ENCODE measurements at regions not wholly inside any gene's neighbourhood (a gene's known extent, or its start where the extent isn't known, plus 50 kb on each side); places are given as distances from the start of the nearest gene placed in this dataset.

DNA sequence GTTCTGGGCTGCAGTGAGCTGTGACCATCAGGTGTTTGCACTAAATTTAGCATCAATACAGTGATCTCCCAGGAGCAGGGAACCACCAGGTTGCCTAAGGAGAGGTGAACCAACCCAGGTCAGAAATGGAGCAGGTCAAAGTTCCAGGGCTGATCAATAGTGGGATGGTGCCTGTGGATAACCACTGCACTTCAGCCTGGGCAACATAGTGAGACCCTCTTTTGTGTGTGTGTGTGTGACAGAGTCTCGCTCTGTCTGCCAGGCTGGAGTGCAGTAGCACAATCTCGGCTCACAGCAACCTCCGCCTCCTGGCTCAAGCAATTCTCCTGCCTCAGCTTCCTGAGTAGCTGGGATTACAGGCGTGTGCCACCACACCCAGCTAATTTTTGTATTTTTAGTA, 163.7 kb upstream of the SERTAD2 start:
- TF ChIP-seq, protein P1, sequence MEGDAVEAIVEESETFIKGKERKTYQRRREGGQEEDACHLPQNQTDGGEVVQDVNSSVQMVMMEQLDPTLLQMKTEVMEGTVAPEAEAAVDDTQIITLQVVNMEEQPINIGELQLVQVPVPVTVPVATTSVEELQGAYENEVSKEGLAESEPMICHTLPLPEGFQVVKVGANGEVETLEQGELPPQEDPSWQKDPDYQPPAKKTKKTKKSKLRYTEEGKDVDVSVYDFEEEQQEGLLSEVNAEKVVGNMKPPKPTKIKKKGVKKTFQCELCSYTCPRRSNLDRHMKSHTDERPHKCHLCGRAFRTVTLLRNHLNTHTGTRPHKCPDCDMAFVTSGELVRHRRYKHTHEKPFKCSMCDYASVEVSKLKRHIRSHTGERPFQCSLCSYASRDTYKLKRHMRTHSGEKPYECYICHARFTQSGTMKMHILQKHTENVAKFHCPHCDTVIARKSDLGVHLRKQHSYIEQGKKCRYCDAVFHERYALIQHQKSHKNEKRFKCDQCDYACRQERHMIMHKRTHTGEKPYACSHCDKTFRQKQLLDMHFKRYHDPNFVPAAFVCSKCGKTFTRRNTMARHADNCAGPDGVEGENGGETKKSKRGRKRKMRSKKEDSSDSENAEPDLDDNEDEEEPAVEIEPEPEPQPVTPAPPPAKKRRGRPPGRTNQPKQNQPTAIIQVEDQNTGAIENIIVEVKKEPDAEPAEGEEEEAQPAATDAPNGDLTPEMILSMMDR (IDR thresholded peaks at IDR 0.05), result no peak
- no peak for TF ChIP-seq POLR2AphosphoS5 (IDR thresholded peaks at IDR 0.05)

All from transverse colon (tissue), 4 donors.